BE2C (cell line): ENCODE measurements at regions not wholly inside any gene's neighbourhood (a gene's known extent, or its start where the extent isn't known, plus 50 kb on each side); places are given as distances from the start of the nearest gene placed in this dataset.
A peak's percentile ranks its signal among the peaks of the same experiment; 100 is the strongest.

Experiments used
- DNase-seq: peaks from one replicate; pipeline ENCODE4 v3.0.0-alpha.2; 2020
- H3K27me3 ChIP-seq: fragments of 250-450 bp; sonication (Bioruptor Pico); 2 replicates; pipeline ENCODE4 v1.5.1; 2020; ENCODE audit warnings: mild to moderate bottlenecking
- H3K36me3 ChIP-seq: fragments of 250-450 bp; sonication (Bioruptor Pico); 2 replicates; pipeline ENCODE4 v1.5.1; 2020; ENCODE audit warnings: mild to moderate bottlenecking
- H3K4me1 ChIP-seq: fragments of 250-450 bp; sonication (Bioruptor Pico); 2 replicates; pipeline ENCODE4 v1.5.1; 2020
- H3K4me3 ChIP-seq: 2 replicates; pipeline ENCODE4 v1.5.1; 2011; ENCODE audit warnings: low read depth, low read length
- H3K9me3 ChIP-seq: fragments of 250-450 bp; sonication (Bioruptor Pico); 2 replicates; pipeline ENCODE4 v1.5.1; 2020
- TF ChIP-seq, protein P1 (sequence below): IDR thresholded peaks from 2 replicates; pipeline ENCODE4 v1.5.1; 2012; ENCODE audit warnings: mild to moderate bottlenecking, low read depth, low read length

DNA sequence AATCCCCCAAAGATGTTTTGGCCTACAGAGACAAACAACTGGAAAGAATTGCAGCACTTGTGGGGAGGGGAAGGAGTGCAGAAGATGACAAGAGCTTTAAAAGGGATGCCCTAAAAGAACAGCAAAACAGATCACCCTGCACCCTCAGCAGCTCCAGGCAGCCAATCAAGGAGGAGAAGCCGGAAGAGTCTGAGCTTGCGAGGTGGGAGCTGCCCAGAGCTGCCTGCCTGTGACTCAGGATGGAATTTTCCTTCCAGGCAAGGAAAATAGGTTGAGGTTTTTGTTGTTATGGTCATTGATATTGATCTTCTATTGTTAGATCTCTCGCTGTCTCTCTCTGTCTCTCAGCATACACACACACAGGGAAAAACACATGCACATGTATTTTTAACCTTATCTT is 70.3 kb upstream of the MAP1B start:
- Histone ChIP-seq H3K36me3 (no peaks in the 10 kb centered on the region), H3K4me3 (no peak overlapping the region), H3K4me1 (peaks cover 7% of the 10 kb centered on the region), H3K27me3 (no peaks in the 10 kb centered on the region), H3K9me3 (no peaks in the 10 kb centered on the region)
- peak; percentile 34 for DNase-seq
- TF ChIP-seq, protein P1, sequence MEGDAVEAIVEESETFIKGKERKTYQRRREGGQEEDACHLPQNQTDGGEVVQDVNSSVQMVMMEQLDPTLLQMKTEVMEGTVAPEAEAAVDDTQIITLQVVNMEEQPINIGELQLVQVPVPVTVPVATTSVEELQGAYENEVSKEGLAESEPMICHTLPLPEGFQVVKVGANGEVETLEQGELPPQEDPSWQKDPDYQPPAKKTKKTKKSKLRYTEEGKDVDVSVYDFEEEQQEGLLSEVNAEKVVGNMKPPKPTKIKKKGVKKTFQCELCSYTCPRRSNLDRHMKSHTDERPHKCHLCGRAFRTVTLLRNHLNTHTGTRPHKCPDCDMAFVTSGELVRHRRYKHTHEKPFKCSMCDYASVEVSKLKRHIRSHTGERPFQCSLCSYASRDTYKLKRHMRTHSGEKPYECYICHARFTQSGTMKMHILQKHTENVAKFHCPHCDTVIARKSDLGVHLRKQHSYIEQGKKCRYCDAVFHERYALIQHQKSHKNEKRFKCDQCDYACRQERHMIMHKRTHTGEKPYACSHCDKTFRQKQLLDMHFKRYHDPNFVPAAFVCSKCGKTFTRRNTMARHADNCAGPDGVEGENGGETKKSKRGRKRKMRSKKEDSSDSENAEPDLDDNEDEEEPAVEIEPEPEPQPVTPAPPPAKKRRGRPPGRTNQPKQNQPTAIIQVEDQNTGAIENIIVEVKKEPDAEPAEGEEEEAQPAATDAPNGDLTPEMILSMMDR, result no peak

DNA sequence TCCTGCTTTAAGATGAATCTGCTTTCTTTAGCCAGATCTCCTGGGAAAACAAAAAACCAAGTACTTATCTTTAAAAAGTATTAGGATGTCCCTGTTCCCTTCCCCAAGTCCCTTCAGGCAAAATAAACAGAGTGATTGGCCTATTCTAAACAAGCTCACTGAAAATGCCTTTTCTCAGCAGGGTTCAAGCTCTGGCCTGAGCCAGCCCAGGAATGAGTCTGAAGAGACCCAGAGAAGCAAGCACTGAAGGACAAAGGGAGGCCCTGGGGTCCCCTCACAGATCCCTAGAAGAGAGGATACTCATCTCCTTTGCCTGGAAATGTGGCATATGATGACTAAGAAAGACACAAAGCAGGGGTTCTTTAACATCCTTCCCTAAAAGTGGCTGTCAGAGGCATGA is 66.8 kb upstream of the MAP1B start:
- Histone ChIP-seq H3K9me3 (no peaks in the 10 kb centered on the region), H3K4me3 (no peak overlapping the region), H3K27me3 (no peaks in the 10 kb centered on the region), H3K36me3 (no peaks in the 10 kb centered on the region), H3K4me1 (peaks cover 7% of the 10 kb centered on the region)
- DNase-seq, result no peak
- TF ChIP-seq, protein P1, result no peak

GRCh38 chr5:72041654-72042053 is 65.6 kb upstream of the MAP1B start:
- H3K36me3 ChIP-seq, result no peaks in the 10 kb centered on the region
- peaks cover 5% of the 10 kb centered on the region for H3K4me1 ChIP-seq
- TF ChIP-seq, protein P1, result no peak
- H3K9me3 ChIP-seq, result no peaks in the 10 kb centered on the region
- no peak for DNase-seq
- no peaks in the 10 kb centered on the region for H3K27me3 ChIP-seq
- H3K4me3 ChIP-seq, result no peak overlapping the region

- no peaks in the 10 kb centered on the region for H3K9me3 ChIP-seq
- H3K4me3 ChIP-seq, result no peak overlapping the region
- H3K36me3 ChIP-seq, result no peaks in the 10 kb centered on the region
- TF ChIP-seq, protein P1, result no peak
- no peaks in the 10 kb centered on the region for H3K27me3 ChIP-seq
- peaks cover under 1% of the 10 kb centered on the region; the same call in 1 of the 2 replicates for H3K4me1 ChIP-seq
- DNase-seq, result no peak
These were observed 65.2 kb upstream of the MAP1B start for GRCh38 chr5:72042097-72042496.

GRCh38 chr5:72045692-72046091 is 61.6 kb upstream of the MAP1B start:
- H3K4me3 ChIP-seq, result no peak overlapping the region
- TF ChIP-seq, protein P1, result no peak
- DNase-seq, result no peak
- H3K27me3 ChIP-seq, result no peaks in the 10 kb centered on the region
- H3K4me1 ChIP-seq, result no peaks in the 10 kb centered on the region
- no peaks in the 10 kb centered on the region for H3K9me3 ChIP-seq
- H3K36me3 ChIP-seq, result no peaks in the 10 kb centered on the region

DNA sequence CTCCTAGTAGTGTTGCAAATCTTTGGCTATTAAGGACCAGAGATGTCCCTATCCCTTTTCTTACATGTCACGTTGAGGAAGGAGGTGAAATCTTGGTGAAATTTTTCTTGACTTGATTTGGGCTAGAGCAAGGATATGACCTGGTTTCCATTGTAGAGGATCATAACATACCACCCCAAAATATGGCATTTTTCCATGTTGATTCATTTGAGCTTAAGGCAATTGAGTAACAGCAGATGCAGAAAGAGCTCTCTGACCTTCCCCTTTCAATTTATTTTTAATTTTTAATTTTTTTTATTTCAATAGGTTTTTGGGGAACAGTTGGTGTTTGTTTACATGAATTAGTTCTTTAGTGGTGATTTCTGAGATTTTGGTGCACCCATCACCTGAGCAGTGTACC is 61.2 kb upstream of the MAP1B start:
- H3K4me3 ChIP-seq, result no peak overlapping the region
- H3K27me3 ChIP-seq, result no peaks in the 10 kb centered on the region

More for the DNA sequence above, 61.2 kb upstream of the MAP1B start:
- no peak for DNase-seq
- Histone ChIP-seq H3K4me1 (no peaks in the 10 kb centered on the region), H3K9me3 (no peaks in the 10 kb centered on the region), H3K36me3 (no peaks in the 10 kb centered on the region)
- TF ChIP-seq, protein P1, result no peak
